ENCODE measurements at regions not wholly inside any gene's neighbourhood (a gene's known extent, or its start where the extent isn't known, plus 50 kb on each side); places are given as distances from the start of the nearest gene placed in this dataset.

- DNase-seq (ENCODE audit: low read depth, low spot score) (no peak), ATAC-seq (0 out of 2 replicates have a peak, but pooled peaks have one; percentile 13)
- no peak overlapping the region for H3K27ac ChIP-seq (ENCODE audit: low read depth, low read length)
- H2AFZ ChIP-seq (ENCODE audit: low read depth, low read length, poor library complexity, severe bottlenecking), result no peak overlapping the region
- H3K79me2 ChIP-seq (ENCODE audit: insufficient read depth, low read length), result no peaks in the 10 kb centered on the region
- no peaks in the 10 kb centered on the region for H3K9me3 ChIP-seq (ENCODE audit: control insufficient read depth in 1 of 2, insufficient read depth in 1 of 2, low read depth in 1 of 2, low read length in 2 of 2)
- CTCF ChIA-PET, result no interaction called here
- H3K4me1 ChIP-seq (ENCODE audit: control insufficient read depth in 1 of 2, insufficient read depth in 2 of 2, low read length in 2 of 2), result peaks cover 40 to 47% of the 10 kb centered on the region in 2 experiments
- H3K36me3 ChIP-seq (ENCODE audit: control insufficient read depth in 1 of 2, insufficient read depth in 2 of 2, low read length in 2 of 2), result no peaks in the 10 kb centered on the region
- BruUV-seq (replicated peaks), result no TSS peak
- RAD21 ChIA-PET (ENCODE audit: low non-redundant PET in 1 of 2, low total read pairs in 2 of 2, uncharacterized antibody in 2 of 2, unreplicated experiment in 2 of 2), result no interaction called here
- POLR2A ChIA-PET, result no interaction called here
- H3K27me3 ChIP-seq (ENCODE audit: insufficient read depth, low read length), result peaks cover 39% of the 10 kb centered on the region
- H3K9me2 ChIP-seq (ENCODE audit: insufficient read depth), result no peaks in the 10 kb centered on the region
- H3K4me3 ChIP-seq (replicated peaks in 1 of 2; ENCODE audit: low read depth in 1 of 2, low read length in 2 of 2), result no peak overlapping the region
- peak overlapping the region; percentile 58; the same call in 1 of the 2 replicates for H3K4me2 ChIP-seq (ENCODE audit: low read length)
- no peak overlapping the region for H3K9ac ChIP-seq (ENCODE audit: low read length)
- no peaks in the 10 kb centered on the region; the same call in 1 of the 2 replicates for H4K20me1 ChIP-seq (ENCODE audit: insufficient read depth)
- TF ChIP-seq CEBPB (IDR thresholded peaks at IDR 0.05; ENCODE audit: low read depth), result no peak
- no peak for TF ChIP-seq ZNF274 (IDR thresholded peaks at IDR 0.05; ENCODE audit: low read depth, low read length)
- no peak for TF ChIP-seq ZBTB33 (IDR thresholded peaks at IDR 0.05; ENCODE audit: extremely low read depth, insufficient replicate concordance, low read length)
- TF ChIP-seq YY1 (IDR thresholded peaks at IDR 0.05; ENCODE audit: extremely low read depth, insufficient replicate concordance, low read depth, low read length), result no peak
- no peak for TF ChIP-seq SRF (IDR thresholded peaks at IDR 0.05; ENCODE audit: low read depth)
- TF ChIP-seq SIN3A (IDR thresholded peaks at IDR 0.05; ENCODE audit: low read depth), result no peak
- TF ChIP-seq RAD21 (IDR thresholded peaks at IDR 0.05; ENCODE audit: low read depth), result no peak
- no peak for TF ChIP-seq SP1 (IDR thresholded peaks at IDR 0.05; ENCODE audit: low read depth)
- TF ChIP-seq ELF1 (IDR thresholded peaks at IDR 0.05; ENCODE audit: borderline replicate concordance, low read depth), result no peak
- TF ChIP-seq POLR2AphosphoS5 (IDR thresholded peaks at IDR 0.05; ENCODE audit: low read depth, low read length), result no peak
- TF ChIP-seq EZH2phosphoT487 (IDR thresholded peaks at IDR 0.05; ENCODE audit: borderline replicate concordance), result no peak
- no peak for TF ChIP-seq MAX (IDR thresholded peaks at IDR 0.05)
- intact Hi-C loops (cut with micrococcal nuclease), result loop anchor here (10.0 kb wide), 2 partner anchors 222 to 892 kb away; no protein-coding TSS in a partner anchor
Measured at GRCh38 chr2:111706481-111707001, 177.5 kb downstream of the ANAPC1 start.

All from HCT116 (cell line).